Skeletal muscle tissue (tissue), 4 donors: ENCODE measurements at regions not wholly inside any gene's neighbourhood (a gene's known extent, or its start where the extent isn't known, plus 50 kb on each side); places are given as distances from the start of the nearest gene placed in this dataset. TPM values are rescaled to one million over a fixed set of nuclear protein-coding genes. Genes with fewer than 3 reads are reported as not detected.

Source experiments
- H3K27ac ChIP-seq: one replicate; pipeline ENCODE4 v1.7.0; 2013; ENCODE audit warnings: mild to moderate bottlenecking, low read depth, low read length, inconsistent platforms
- H3K27me3 ChIP-seq, 3 donors: one replicate each; pipeline ENCODE4 v1.7.0; 2013; ENCODE audit warnings: low read length in 3 of 3; ENCODE audit not compliant: control insufficient read depth in 3 of 3, insufficient read depth in 3 of 3
- H3K36me3 ChIP-seq, 3 donors: one replicate each; pipeline ENCODE4 v1.7.0; 2013; ENCODE audit warnings: low read length in 3 of 3; ENCODE audit not compliant: control insufficient read depth in 3 of 3, insufficient read depth in 3 of 3
- H3K4me1 ChIP-seq, 3 donors: one replicate each; pipeline ENCODE4 v1.7.0; 2013; ENCODE audit warnings: low read length in 3 of 3, mild to moderate bottlenecking in 3 of 3; ENCODE audit not compliant: control insufficient read depth in 3 of 3, insufficient read depth in 3 of 3
- H3K4me3 ChIP-seq, 3 donors: one replicate each; pipeline ENCODE4 v1.7.0; 2013; ENCODE audit warnings: low read length in 3 of 3
- H3K9ac ChIP-seq, 3 donors: one replicate each; pipeline ENCODE4 v1.7.0; 2013; ENCODE audit warnings: low read length in 3 of 3, mild to moderate bottlenecking in 3 of 3, moderate library complexity in 2 of 3, low read depth in 1 of 3
- H3K9me3 ChIP-seq, 3 donors: one replicate each; pipeline ENCODE4 v1.7.0; 2013; ENCODE audit warnings: low read length in 3 of 3; ENCODE audit not compliant: control insufficient read depth in 3 of 3
- small RNA-seq: library from RNA; depleted of rRNA; stranded (forward); fragments of <200 nt; gene quantifications from one replicate; pipeline ENCODE3, GENCODE V24; 2014
- donor health status: Osteomylitis.

DNA sequence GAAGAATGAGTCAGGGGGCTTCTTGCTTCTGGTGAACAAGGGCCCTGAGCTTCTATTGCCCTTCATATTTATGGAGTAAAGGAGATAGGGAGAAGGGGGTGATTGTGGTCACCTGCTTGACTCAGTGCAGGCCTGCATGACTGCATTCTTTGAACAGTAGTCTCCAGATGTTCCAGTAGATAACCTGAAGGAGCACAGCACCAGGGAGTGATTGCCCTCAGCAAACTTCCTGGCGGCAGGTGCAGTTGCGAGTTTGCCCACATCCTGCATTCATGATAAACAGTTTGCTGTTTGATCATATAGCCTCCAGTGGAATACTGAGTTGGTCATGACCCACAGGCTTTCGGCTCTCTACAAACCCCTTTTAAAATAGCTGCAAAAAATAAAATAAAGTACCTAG is 1632.7 kb downstream of the OTOL1 start:
- no peak overlapping the region for H3K4me3 ChIP-seq
- H3K36me3 ChIP-seq = no peaks in the 10 kb centered on the region
- no peak overlapping the region for H3K27ac ChIP-seq
- no peaks in the 10 kb centered on the region for H3K27me3 ChIP-seq
- peaks cover 0 to 6% (median 2%) of the 10 kb centered on the region in 3 donors for H3K9me3 ChIP-seq
- no peak overlapping the region for H3K9ac ChIP-seq
- no peaks in the 10 kb centered on the region for H3K4me1 ChIP-seq

DNA sequence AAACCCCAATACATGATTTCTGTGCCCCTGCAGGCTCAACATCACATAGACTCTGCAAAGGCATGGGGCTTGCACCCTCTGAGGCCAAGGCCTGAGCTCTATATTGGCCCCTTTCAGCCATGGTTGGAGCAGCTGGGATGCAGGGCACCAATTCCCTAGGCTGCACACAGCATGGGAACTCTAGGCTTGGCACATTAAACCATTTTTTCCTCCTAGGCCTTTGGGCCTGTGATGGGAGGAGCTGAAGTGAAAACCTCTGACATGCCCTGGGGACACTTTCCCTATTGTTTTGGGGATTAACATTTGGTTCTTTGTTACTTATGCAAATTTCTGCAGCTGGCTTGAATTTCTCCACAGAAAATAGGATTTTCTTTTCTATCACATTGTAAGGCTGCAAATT is 1629.5 kb downstream of the OTOL1 start:
- H3K4me1 ChIP-seq = no peaks in the 10 kb centered on the region
- H3K27me3 ChIP-seq = no peaks in the 10 kb centered on the region
- H3K27ac ChIP-seq = no peak overlapping the region
- H3K36me3 ChIP-seq = no peaks in the 10 kb centered on the region
- no peak overlapping the region for H3K4me3 ChIP-seq
- no peak overlapping the region for H3K9ac ChIP-seq
- peaks cover 0 to 6% (median 2%) of the 10 kb centered on the region in 3 donors for H3K9me3 ChIP-seq

Small RNA genes in the stretch of these regions (small RNA-seq; reads per million reads assigned to genes)
- not detected for gene MIR1263
- not detected for gene RNU7-82P
